ENCODE measurements at regions not wholly inside any gene's neighbourhood (a gene's known extent, or its start where the extent isn't known, plus 50 kb on each side); places are given as distances from the start of the nearest gene placed in this dataset.

GRCh38 chr2:9692456-9693195, 61.8 kb upstream of the YWHAQ start:
- peak in 1 of 2 donors; percentile 41 for DNase-seq
- intact Hi-C loops (cut with DNase I; ENCODE audit: low total_unique reads) = loop anchor here (10.0 kb wide), 2 partner anchors 58 to 128 kb away; partner anchors contain the start of gene YWHAQ
- peak overlapping the region; percentile 86 to 87 for H3K27ac ChIP-seq
- no peaks in the 10 kb centered on the region for H3K9me3 ChIP-seq
- H3K36me3 ChIP-seq = no peaks in the 10 kb centered on the region
- H3K4me1 ChIP-seq = peaks cover 0 to 16% (median 10%) of the 10 kb centered on the region in 4 donors
- peak overlapping the region; percentile 22 to 39 for H3K4me3 ChIP-seq
- no peaks in the 10 kb centered on the region for H3K27me3 ChIP-seq
- TF ChIP-seq, protein P1, sequence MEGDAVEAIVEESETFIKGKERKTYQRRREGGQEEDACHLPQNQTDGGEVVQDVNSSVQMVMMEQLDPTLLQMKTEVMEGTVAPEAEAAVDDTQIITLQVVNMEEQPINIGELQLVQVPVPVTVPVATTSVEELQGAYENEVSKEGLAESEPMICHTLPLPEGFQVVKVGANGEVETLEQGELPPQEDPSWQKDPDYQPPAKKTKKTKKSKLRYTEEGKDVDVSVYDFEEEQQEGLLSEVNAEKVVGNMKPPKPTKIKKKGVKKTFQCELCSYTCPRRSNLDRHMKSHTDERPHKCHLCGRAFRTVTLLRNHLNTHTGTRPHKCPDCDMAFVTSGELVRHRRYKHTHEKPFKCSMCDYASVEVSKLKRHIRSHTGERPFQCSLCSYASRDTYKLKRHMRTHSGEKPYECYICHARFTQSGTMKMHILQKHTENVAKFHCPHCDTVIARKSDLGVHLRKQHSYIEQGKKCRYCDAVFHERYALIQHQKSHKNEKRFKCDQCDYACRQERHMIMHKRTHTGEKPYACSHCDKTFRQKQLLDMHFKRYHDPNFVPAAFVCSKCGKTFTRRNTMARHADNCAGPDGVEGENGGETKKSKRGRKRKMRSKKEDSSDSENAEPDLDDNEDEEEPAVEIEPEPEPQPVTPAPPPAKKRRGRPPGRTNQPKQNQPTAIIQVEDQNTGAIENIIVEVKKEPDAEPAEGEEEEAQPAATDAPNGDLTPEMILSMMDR (IDR thresholded peaks at IDR 0.05) = no peak

GRCh38 chr2:9693196-9693491, 62.3 kb upstream of the YWHAQ start:
- Histone ChIP-seq H3K36me3 (no peaks in the 10 kb centered on the region), H3K27ac (peak overlapping the region; percentile 86 to 87), H3K4me3 (peak overlapping the region; percentile 22 to 39), H3K4me1 (peaks cover 0 to 16% (median 10%) of the 10 kb centered on the region in 4 donors), H3K9me3 (no peaks in the 10 kb centered on the region), H3K27me3 (no peaks in the 10 kb centered on the region)
- peak; percentile 85 to 92 for DNase-seq
- intact Hi-C loops (cut with DNase I; ENCODE audit: low total_unique reads) = loop anchor here (10.0 kb wide), 2 partner anchors 58 to 128 kb away; partner anchors contain the start of gene YWHAQ
- TF ChIP-seq, protein P1 (IDR thresholded peaks at IDR 0.05) = no peak

- no peaks in the 10 kb centered on the region for H3K9me3 ChIP-seq
- no peak overlapping the region for H3K4me3 ChIP-seq
- intact Hi-C loops (cut with DNase I; ENCODE audit: low total_unique reads) = loop anchor here (10.0 kb wide), 2 partner anchors 59 to 129 kb away; partner anchors contain the start of gene YWHAQ
- TF ChIP-seq, protein P1 (IDR thresholded peaks at IDR 0.05) = no peak
- H3K4me1 ChIP-seq = peaks cover 0 to 16% (median 10%) of the 10 kb centered on the region in 4 donors
- no peaks in the 10 kb centered on the region for H3K27me3 ChIP-seq
- DNase-seq = no peak
- peak overlapping the region; percentile 86 to 87 for H3K27ac ChIP-seq
- no peaks in the 10 kb centered on the region for H3K36me3 ChIP-seq
These were observed 62.8 kb upstream of the YWHAQ start for GRCh38 chr2:9693646-9694045.

GRCh38 chr2:9694661-9695234, 64.0 kb upstream of the YWHAQ start:
- Histone ChIP-seq H3K36me3 (no peaks in the 10 kb centered on the region), H3K27me3 (no peaks in the 10 kb centered on the region), H3K27ac (no peak overlapping the region), H3K4me1 (peaks cover 0 to 16% (median 10%) of the 10 kb centered on the region in 4 donors), H3K9me3 (no peaks in the 10 kb centered on the region), H3K4me3 (no peak overlapping the region)
- intact Hi-C loops (cut with DNase I; ENCODE audit: low total_unique reads) = loop anchor here (10.0 kb wide), 2 partner anchors 60 to 130 kb away; partner anchors contain the start of gene YWHAQ
- no peak for DNase-seq
- TF ChIP-seq, protein P1 (IDR thresholded peaks at IDR 0.05) = no peak

DNA sequence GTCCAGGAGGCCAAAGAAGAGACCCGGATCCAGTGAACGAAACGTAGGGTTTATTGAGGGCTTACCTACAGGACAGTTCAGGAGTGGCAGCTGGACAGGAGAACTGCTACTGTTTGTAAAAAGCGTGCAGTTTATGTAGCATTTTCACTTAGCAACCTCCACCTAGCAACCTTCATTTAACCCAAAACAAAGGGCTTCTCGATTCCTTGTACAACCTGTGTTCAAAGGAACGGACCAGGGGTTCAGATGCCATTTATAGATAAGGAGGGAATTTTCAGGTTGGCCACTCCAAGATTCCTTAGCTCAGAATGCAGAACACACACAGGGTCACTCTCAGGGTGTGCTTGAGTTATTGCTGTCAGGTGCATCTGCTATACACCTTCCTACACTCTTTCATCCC, 65.1 kb upstream of the YWHAQ start:
- peaks cover 0 to 16% (median 10%) of the 10 kb centered on the region in 4 donors for H3K4me1 ChIP-seq
- intact Hi-C loops (cut with DNase I; ENCODE audit: low total_unique reads) = loop anchor here (10.0 kb wide), 2 partner anchors 61 to 131 kb away; partner anchors contain the start of gene YWHAQ
- DNase-seq = no peak

More for the DNA sequence above, 65.1 kb upstream of the YWHAQ start:
- no peaks in the 10 kb centered on the region for H3K36me3 ChIP-seq
- H3K9me3 ChIP-seq = no peaks in the 10 kb centered on the region
- no peak overlapping the region for H3K4me3 ChIP-seq
- TF ChIP-seq, protein P1 (IDR thresholded peaks at IDR 0.05) = no peak
- no peaks in the 10 kb centered on the region for H3K27me3 ChIP-seq
- no peak overlapping the region for H3K27ac ChIP-seq
